Tibial artery (tissue), 4 donors: ENCODE measurements at regions not wholly inside any gene's neighbourhood (a gene's known extent, or its start where the extent isn't known, plus 50 kb on each side); places are given as distances from the start of the nearest gene placed in this dataset.
"Not testable (repeated sequence)": the region's sequence is repeated elsewhere in the genome, so short reads cannot be mapped to it uniquely, and the experiment has no call there.

ENCODE experiments used
- DNase-seq, 2 donors: peaks; one replicate each; pipeline ENCODE4 v3.0.0-alpha.2; 2019
- H3K27ac ChIP-seq, 2 donors: fragments of 200-600 bp; sonication (generic) in 1 of 2; 1 replicate in 1 of 2; 2 replicates in 1 of 2; pipeline ENCODE4 v1.5.1; 2018 to 2019; ENCODE audit warnings: mild to moderate bottlenecking in 1 of 2
- H3K27me3 ChIP-seq, 2 donors: fragments of 200-600 bp; sonication (generic) in 1 of 2; one replicate each; pipeline versions ENCODE4 v1.5.1 to v1.6.0; 2016 to 2019
- H3K36me3 ChIP-seq, 3 donors: fragments of 200-600 bp; sonication (generic) in 2 of 3; one replicate each; pipeline ENCODE4 v1.5.1; 2016 to 2019; ENCODE audit warnings: mild to moderate bottlenecking in 2 of 3
- H3K4me1 ChIP-seq, 4 donors: fragments of 200-600 bp; sonication (generic) in 2 of 4; 1 replicate in 3 of 4; 2 replicates in 1 of 4; pipeline ENCODE4 v1.5.1; 2016 to 2019
- H3K4me3 ChIP-seq, 2 donors: fragments of 200-600 bp; sonication (generic) in 1 of 2; 1 replicate in 1 of 2; 2 replicates in 1 of 2; pipeline ENCODE4 v1.5.1; 2018 to 2019; ENCODE audit warnings: mild to moderate bottlenecking in 2 of 2
- H3K9me3 ChIP-seq, 3 donors: fragments of 200-600 bp; sonication (generic) in 1 of 3; one replicate each; pipeline ENCODE4 v1.5.1; 2016 to 2019
- intact Hi-C: fragments of 100-400 bp; cut with DNase I; formaldehyde crosslinking; loops from one replicate; pipeline ENCODE4 v1.15.0; 2023; ENCODE audit warnings: low total_unique reads
- TF ChIP-seq, protein P1 (sequence below), 2 experiments: fragments of 200-600 bp in 1 of 2; fragments of 450-650 bp in 1 of 2; IDR thresholded peaks; one replicate each; pipeline ENCODE4 v1.5.1; 2017 to 2019; ENCODE audit warnings: antibody characterized with exemption in 2 of 2, mild to moderate bottlenecking in 1 of 2, moderate library complexity in 1 of 2

DNA sequence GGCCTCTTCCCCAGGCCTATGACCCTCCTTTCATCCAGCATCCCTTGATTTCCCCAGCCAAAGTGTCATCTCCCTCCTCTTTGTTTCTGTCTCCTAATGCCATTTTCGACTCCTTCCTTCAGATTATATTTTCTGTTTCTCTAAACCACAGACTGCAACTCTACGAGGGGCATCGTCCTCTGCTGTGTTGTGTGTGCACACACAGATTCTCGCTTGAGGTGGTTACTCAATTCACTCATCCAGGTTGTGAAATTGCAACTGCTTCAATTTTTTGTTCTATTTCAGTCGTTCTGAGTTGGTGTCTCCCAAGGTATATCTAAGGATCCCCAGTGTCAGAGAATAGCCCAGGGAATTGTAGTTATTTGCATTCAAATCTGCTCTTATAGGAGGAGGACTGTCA is 113.5 kb upstream of the NDUFV2 start:
- Histone ChIP-seq H3K4me3 (no peak overlapping the region), H3K9me3 (no peaks in the 10 kb centered on the region), H3K27ac (no peak overlapping the region), H3K36me3 (no peaks in the 10 kb centered on the region), H3K27me3 (no peaks in the 10 kb centered on the region), H3K4me1 (peaks cover 0 to 4% (median 0%) of the 10 kb centered on the region in 4 donors)
- DNase-seq = no peak
- intact Hi-C loops = loop anchor here (2.0 kb wide), 1 partner anchor 292 kb away; no protein-coding TSS in a partner anchor
- TF ChIP-seq, protein P1, sequence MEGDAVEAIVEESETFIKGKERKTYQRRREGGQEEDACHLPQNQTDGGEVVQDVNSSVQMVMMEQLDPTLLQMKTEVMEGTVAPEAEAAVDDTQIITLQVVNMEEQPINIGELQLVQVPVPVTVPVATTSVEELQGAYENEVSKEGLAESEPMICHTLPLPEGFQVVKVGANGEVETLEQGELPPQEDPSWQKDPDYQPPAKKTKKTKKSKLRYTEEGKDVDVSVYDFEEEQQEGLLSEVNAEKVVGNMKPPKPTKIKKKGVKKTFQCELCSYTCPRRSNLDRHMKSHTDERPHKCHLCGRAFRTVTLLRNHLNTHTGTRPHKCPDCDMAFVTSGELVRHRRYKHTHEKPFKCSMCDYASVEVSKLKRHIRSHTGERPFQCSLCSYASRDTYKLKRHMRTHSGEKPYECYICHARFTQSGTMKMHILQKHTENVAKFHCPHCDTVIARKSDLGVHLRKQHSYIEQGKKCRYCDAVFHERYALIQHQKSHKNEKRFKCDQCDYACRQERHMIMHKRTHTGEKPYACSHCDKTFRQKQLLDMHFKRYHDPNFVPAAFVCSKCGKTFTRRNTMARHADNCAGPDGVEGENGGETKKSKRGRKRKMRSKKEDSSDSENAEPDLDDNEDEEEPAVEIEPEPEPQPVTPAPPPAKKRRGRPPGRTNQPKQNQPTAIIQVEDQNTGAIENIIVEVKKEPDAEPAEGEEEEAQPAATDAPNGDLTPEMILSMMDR (IDR thresholded peaks at IDR 0.05) = no peak

DNA sequence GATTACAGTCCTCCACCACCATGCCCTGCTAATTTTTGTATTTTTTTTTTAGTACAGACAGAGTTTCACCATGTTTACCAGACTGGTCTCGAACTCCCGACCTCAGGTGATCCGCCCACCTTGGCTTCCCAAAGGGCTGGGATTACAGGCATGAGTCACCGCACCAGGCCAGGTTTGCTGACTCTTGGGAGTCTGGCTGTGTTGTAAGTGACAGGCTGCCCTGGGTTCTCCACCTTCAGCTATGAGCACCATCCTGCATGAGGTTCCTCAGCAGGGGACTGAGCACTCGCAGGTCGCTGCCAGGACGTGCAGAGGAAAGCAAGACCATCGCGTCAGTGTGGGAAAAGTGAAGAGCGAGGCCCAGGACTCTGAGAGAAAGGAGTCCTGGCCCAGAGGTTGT is 112.6 kb upstream of the NDUFV2 start:
- no peak for DNase-seq
- TF ChIP-seq, protein P1 (IDR thresholded peaks at IDR 0.05) = no peak

DNA sequence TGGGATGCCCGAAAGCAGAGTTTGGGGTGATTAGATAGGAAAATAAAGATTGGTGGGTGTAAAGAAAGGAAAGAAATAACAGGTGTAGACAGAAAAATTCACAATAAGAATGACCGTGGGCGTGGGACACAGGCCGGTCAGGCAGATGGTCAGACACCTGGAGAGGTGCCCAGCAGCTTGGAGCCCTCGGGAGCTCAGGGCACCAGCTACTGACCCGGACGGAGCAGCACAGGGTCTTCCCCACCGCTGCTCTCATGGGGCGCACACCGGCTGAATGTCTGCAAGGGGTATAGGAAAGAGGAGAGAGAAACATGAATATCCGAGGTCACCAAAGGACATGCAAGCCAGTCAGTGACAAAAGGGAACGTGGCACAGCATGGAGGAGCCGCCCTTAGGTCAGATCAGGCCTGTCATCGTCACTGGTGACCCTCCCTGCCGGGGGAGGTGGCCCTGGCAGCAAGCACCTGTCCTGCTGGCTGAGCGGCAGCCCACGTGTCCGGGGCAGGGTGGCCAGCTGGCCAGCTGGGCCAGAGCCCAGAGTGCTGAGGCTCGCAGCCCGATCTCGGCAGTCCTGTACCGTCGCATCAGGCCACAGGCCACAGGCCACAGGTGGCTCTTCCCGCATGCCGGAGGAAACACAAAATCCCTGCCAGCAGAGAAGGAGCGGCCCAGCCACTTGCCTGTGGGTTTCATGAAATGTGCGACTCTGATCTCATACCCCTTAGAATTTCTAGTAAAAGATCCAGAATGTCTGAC is 112.0 kb upstream of the NDUFV2 start:
- H3K27ac ChIP-seq = no peak overlapping the region
- no peaks in the 10 kb centered on the region for H3K27me3 ChIP-seq
- intact Hi-C loops = no loop called here
- peaks cover 0 to 4% (median 0%) of the 10 kb centered on the region in 4 donors for H3K4me1 ChIP-seq
- H3K9me3 ChIP-seq = no peaks in the 10 kb centered on the region
- DNase-seq = no peak
- TF ChIP-seq, protein P1 (IDR thresholded peaks at IDR 0.05) = no peak
- H3K4me3 ChIP-seq = no peak overlapping the region
- H3K36me3 ChIP-seq = no peaks in the 10 kb centered on the region

More for the DNA sequence above, 112.6 kb upstream of the NDUFV2 start:
- H3K27me3 ChIP-seq = no peaks in the 10 kb centered on the region
- H3K4me3 ChIP-seq = no peak overlapping the region
- H3K27ac ChIP-seq = no peak overlapping the region
- peaks cover 0 to 4% (median 0%) of the 10 kb centered on the region in 4 donors for H3K4me1 ChIP-seq
- intact Hi-C loops = loop anchor here (2.0 kb wide), 1 partner anchor 293 kb away; no protein-coding TSS in a partner anchor
- no peaks in the 10 kb centered on the region for H3K9me3 ChIP-seq
- H3K36me3 ChIP-seq = no peaks in the 10 kb centered on the region

DNA sequence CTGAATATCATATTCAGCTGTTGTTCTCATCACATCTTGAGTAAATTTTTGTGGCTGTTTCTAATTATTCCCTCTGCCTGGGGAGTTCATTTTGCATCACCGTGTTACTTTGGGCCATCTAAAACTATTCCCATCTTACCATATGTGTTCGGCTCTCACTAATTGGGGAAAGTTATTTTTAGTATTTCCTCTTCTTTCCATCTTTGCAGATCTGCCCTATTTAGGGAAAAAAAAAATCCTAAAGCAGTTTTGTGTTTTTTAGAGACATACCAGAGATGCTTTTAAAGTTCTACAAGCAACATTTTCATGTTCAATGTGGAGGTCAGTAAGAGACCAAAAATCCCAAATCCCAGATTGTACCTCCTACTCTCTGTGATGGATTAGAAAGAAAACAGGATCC is 111.3 kb upstream of the NDUFV2 start:
- Histone ChIP-seq H3K27me3 (no peaks in the 10 kb centered on the region), H3K9me3 (no peaks in the 10 kb centered on the region), H3K4me3 (no peak overlapping the region), H3K4me1 (peaks cover 0 to 4% (median 0%) of the 10 kb centered on the region in 4 donors), H3K36me3 (no peaks in the 10 kb centered on the region), H3K27ac (no peak overlapping the region)
- TF ChIP-seq, protein P1 (IDR thresholded peaks at IDR 0.05) = no peak
- intact Hi-C loops = no loop called here
- no peak for DNase-seq

DNA sequence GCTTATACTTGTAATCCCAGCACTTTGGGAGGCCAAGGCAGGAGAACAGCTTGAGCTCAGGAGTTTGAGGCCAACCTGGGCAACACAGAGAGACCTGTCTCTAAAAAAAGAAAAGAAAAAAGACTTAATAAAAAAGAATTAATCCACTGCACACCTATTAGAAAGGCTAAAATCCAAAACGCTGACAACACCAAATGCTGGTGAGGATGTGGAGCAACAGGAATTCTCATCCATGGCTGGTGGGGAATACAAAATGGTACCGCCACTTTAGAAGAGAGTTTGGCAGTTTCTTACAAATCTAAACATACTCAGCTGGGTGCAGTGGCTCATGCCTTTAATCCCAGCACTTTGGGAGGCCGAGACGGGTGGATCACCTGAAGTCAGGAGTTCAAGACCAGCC is 110.0 kb upstream of the NDUFV2 start:
- H3K36me3 ChIP-seq, H3K9me3 ChIP-seq, DNase-seq, intact Hi-C loops, H3K27me3 ChIP-seq, H3K27ac ChIP-seq, H3K4me1 ChIP-seq, H3K4me3 ChIP-seq: not testable (repeated sequence)

DNA sequence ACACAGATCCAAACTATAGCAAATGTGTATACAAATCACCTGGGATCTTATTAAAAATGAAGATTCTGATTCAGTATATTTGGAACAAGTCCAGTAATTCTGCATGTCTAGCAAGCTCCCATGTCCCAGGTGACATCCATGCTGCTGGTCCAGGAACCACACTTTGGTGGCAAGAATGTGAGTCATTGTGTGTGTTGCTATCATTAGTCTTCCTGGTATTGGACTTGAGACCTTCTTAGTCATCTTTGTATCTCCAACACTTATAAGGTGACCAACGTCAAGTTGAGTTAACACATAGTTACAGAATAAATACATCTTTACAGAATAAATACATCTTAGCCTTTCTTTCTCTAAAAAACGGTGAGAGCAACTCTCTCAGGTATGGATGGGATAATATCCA is 107.9 kb upstream of the NDUFV2 start:
- Histone ChIP-seq H3K4me1 (peaks cover 0 to 14% (median 1%) of the 10 kb centered on the region in 4 donors), H3K27me3 (no peaks in the 10 kb centered on the region), H3K27ac (no peak overlapping the region), H3K4me3 (no peak overlapping the region), H3K9me3 (no peaks in the 10 kb centered on the region), H3K36me3 (no peaks in the 10 kb centered on the region)
- intact Hi-C loops = no loop called here
- no peak for DNase-seq
- TF ChIP-seq, protein P1 (IDR thresholded peaks at IDR 0.05) = no peak
